CD8-positive, alpha-beta memory T cell (primary cell): ENCODE measurements at regions not wholly inside any gene's neighbourhood (a gene's known extent, or its start where the extent isn't known, plus 50 kb on each side); places are given as distances from the start of the nearest gene placed in this dataset.

Experiments
- CTCF ChIA-PET: fragments of 350-600 bp; sonication (Branson Sonifier 250); formaldehyde crosslinking; loops from one replicate; lab custom pipeline; 2021; ENCODE audit warnings: antibody characterized with exemption; lab: Charles Lee
- POLR2A ChIA-PET: fragments of 350-600 bp; sonication (Branson Sonifier 250); formaldehyde crosslinking; loops from one replicate; lab custom pipeline; 2021; ENCODE audit warnings: antibody characterized with exemption; lab: Charles Lee
- DNase-seq, 5 donors: peaks; one replicate each; pipeline versions ENCODE4 v3.0.0 to v3.0.0-alpha.2; 2020 to 2022; ENCODE audit warnings: mixed read lengths in 1 of 5
- H3K27ac ChIP-seq: one replicate; pipeline ENCODE4 v1.7.0; 2013; ENCODE audit warnings: low read depth, mild to moderate bottlenecking, low read length, moderate library complexity
- H3K27me3 ChIP-seq: 2 replicates; pipeline ENCODE4 v1.7.0; 2013; ENCODE audit warnings: low read length, mild to moderate bottlenecking; ENCODE audit not compliant: insufficient read depth, poor library complexity, severe bottlenecking
- H3K36me3 ChIP-seq: 2 replicates; pipeline ENCODE4 v1.7.0; 2013; ENCODE audit warnings: mild to moderate bottlenecking, low read length, moderate library complexity; ENCODE audit not compliant: insufficient read depth
- H3K4me1 ChIP-seq: 2 replicates; pipeline ENCODE4 v1.7.0; 2013; ENCODE audit warnings: mild to moderate bottlenecking, low read length, moderate library complexity; ENCODE audit not compliant: insufficient read depth
- H3K4me3 ChIP-seq: 2 replicates; pipeline ENCODE4 v1.7.0; 2013; ENCODE audit warnings: mild to moderate bottlenecking, low read length
- H3K9me3 ChIP-seq: 2 replicates; pipeline ENCODE4 v1.7.0; 2013; ENCODE audit warnings: mild to moderate bottlenecking, low read length
- H3K27ac Mint-ChIP-seq, 8 donors: one replicate each; pipeline ENCODE4 v1.8.0; 2020 to 2021; ENCODE audit warnings: mixed read lengths in 8 of 8, mild to moderate bottlenecking in 6 of 8, inconsistent platforms in 3 of 8, moderate library complexity in 3 of 8
- H3K27me3 Mint-ChIP-seq, 2 donors: one replicate each; pipeline ENCODE4 v1.8.0; 2020 to 2021; ENCODE audit warnings: mixed read lengths in 2 of 2, mild to moderate bottlenecking in 1 of 2, moderate library complexity in 1 of 2
- H3K36me3 Mint-ChIP-seq, 3 donors: one replicate each; pipeline ENCODE4 v1.8.0; 2020 to 2021; ENCODE audit warnings: mixed read lengths in 3 of 3, inconsistent platforms in 1 of 3, mild to moderate bottlenecking in 1 of 3
- H3K4me1 Mint-ChIP-seq, 3 donors: one replicate each; pipeline ENCODE4 v1.8.0; 2020 to 2021; ENCODE audit warnings: mixed read lengths in 3 of 3, inconsistent platforms in 1 of 3, mild to moderate bottlenecking in 1 of 3
- H3K4me3 Mint-ChIP-seq, 7 donors: one replicate each; pipeline ENCODE4 v1.8.0; 2020 to 2021; ENCODE audit warnings: mixed read lengths in 7 of 7, mild to moderate bottlenecking in 6 of 7, moderate library complexity in 4 of 7, inconsistent platforms in 2 of 7
- H3K9me3 Mint-ChIP-seq, 5 donors: one replicate each; pipeline ENCODE4 v1.8.0; 2020 to 2022; ENCODE audit warnings: mixed read lengths in 5 of 5, mild to moderate bottlenecking in 3 of 5, moderate library complexity in 2 of 5, inconsistent platforms in 1 of 5

DNA sequence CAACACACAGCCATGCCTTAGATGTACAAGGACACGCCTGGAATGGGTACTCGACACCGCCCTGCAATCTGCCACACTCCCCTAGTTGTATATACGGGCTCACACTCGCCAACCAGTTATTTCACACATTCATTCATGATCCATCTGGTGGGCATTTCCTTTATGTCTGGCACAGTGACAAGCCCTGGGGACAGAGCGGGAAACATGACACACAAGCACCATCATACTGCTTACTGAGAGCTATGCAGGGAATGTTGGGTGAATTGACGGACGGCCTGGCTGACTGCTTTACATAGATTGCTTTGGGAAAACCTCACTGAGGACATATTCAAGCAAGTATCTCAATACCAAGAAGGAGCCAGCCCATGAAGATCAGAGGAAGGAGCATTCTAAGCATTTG, 448.0 kb upstream of the SPRED2 start:
- no peaks in the 10 kb centered on the region for H3K4me1 ChIP-seq
- H3K27me3 Mint-ChIP-seq: no peaks in the 10 kb centered on the region
- no peak for DNase-seq
- no peak overlapping the region for H3K27ac ChIP-seq
- H3K9me3 ChIP-seq: no peaks in the 10 kb centered on the region
- ChIA-PET CTCF (no interaction called here), POLR2A (no interaction called here)
- no peak overlapping the region for H3K4me3 ChIP-seq
- no peak overlapping the region for H3K27ac Mint-ChIP-seq
- no peaks in the 10 kb centered on the region for H3K36me3 Mint-ChIP-seq
- no peaks in the 10 kb centered on the region for H3K9me3 Mint-ChIP-seq
- H3K36me3 ChIP-seq: no peaks in the 10 kb centered on the region
- no peaks in the 10 kb centered on the region for H3K4me1 Mint-ChIP-seq
- H3K27me3 ChIP-seq: no peaks in the 10 kb centered on the region
- no peak overlapping the region for H3K4me3 Mint-ChIP-seq

DNA sequence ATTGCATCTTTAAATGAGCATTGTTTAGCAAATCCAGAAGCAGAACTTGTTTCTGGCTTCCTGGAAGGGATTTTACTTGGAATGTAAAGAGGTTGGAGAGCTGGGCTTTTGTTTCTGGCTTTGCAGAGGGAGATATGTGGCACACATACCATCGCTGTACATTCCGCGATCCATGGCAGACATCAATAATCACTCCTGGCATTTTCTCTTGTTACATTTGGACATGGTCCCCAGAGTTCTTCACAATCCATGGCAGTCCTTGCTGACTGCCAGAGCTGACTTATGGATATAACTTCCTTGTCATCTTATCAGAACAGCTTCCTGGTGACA, 445.6 kb upstream of the SPRED2 start:
- Histone ChIP-seq H3K4me3 (no peak overlapping the region), H3K27ac (no peak overlapping the region), H3K4me1 (no peaks in the 10 kb centered on the region), H3K9me3 (no peaks in the 10 kb centered on the region), H3K27me3 (no peaks in the 10 kb centered on the region), H3K36me3 (no peaks in the 10 kb centered on the region)
- POLR2A ChIA-PET: no interaction called here
- H3K9me3 Mint-ChIP-seq: no peaks in the 10 kb centered on the region
- H3K4me1 Mint-ChIP-seq: no peaks in the 10 kb centered on the region
- no peaks in the 10 kb centered on the region for H3K27me3 Mint-ChIP-seq
- H3K4me3 Mint-ChIP-seq: no peak overlapping the region
- H3K36me3 Mint-ChIP-seq: no peaks in the 10 kb centered on the region
- no peak overlapping the region for H3K27ac Mint-ChIP-seq
- CTCF ChIA-PET: no interaction called here
- no peak for DNase-seq

DNA sequence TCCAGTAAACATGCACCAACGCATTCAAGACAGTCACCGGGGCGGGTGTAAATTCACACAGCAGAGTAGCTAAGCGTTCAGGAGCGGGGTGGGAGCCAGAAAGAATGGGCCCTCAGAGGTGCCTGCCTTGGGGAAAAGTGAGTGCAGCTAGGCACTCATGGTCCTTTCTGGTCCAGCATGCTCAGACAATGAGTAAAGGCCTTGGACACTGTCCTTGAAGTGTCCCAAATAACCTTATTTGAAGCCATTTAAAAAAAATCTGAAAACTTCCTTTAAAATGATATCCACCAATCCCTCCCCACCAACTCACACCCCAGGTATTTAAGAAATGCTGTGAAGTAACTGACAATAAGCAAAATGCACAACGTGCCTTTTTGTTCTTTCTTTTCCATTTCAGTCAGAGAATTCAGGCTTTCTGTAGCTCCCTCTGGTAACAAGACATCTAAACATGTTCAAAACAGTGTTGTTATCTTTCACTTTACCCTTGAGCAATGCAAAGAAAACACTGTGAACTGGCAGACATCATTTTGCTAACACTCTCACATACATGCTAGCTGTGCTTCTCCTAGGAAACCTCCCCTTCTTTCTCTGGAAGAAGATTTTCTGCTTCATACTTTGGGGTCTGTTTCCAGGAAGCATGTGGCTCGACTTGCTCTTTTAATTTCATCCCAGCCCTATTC, 445.1 kb upstream of the SPRED2 start:
- H3K27me3 ChIP-seq: no peaks in the 10 kb centered on the region
- no peaks in the 10 kb centered on the region for H3K27me3 Mint-ChIP-seq
- no peaks in the 10 kb centered on the region for H3K36me3 Mint-ChIP-seq

DNA sequence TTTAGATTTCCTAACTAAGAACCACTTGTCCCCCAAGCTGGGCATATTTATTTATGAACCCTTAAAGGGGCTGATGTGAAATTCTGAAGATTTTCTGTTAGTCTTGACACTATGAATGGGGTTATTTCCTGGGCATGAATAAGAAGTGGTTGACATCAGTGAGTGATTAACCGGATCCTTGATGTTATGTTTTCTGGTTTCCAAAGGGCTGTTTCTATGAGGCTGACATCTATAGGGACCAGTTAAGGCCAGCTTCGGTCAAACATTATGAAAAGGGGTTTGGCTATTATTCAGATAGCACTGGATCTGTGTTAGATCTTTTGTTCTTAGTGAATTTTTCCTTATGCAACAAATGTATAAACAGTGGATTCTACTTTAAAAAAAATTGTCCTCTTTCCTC, 443.7 kb upstream of the SPRED2 start:
- no peaks in the 10 kb centered on the region for H3K9me3 ChIP-seq
- no peak overlapping the region for H3K27ac Mint-ChIP-seq
- H3K4me1 Mint-ChIP-seq: no peaks in the 10 kb centered on the region
- H3K27me3 Mint-ChIP-seq: no peaks in the 10 kb centered on the region
- no peak for DNase-seq
- H3K4me3 ChIP-seq: no peak overlapping the region
- H3K36me3 Mint-ChIP-seq: no peaks in the 10 kb centered on the region
- ChIA-PET CTCF (no interaction called here), POLR2A (no interaction called here)
- H3K9me3 Mint-ChIP-seq: no peaks in the 10 kb centered on the region
- H3K4me1 ChIP-seq: no peaks in the 10 kb centered on the region
- no peak overlapping the region for H3K27ac ChIP-seq
- H3K4me3 Mint-ChIP-seq: no peak overlapping the region
- H3K27me3 ChIP-seq: no peaks in the 10 kb centered on the region
- no peaks in the 10 kb centered on the region for H3K36me3 ChIP-seq

More for the DNA sequence above, 445.1 kb upstream of the SPRED2 start:
- no peak overlapping the region for H3K4me3 ChIP-seq
- no peaks in the 10 kb centered on the region for H3K9me3 Mint-ChIP-seq
- H3K9me3 ChIP-seq: no peaks in the 10 kb centered on the region
- no peaks in the 10 kb centered on the region for H3K4me1 Mint-ChIP-seq
- no peak overlapping the region for H3K27ac ChIP-seq
- H3K27ac Mint-ChIP-seq: no peak overlapping the region
- no peaks in the 10 kb centered on the region for H3K36me3 ChIP-seq
- no peak overlapping the region for H3K4me3 Mint-ChIP-seq
- ChIA-PET CTCF (no interaction called here), POLR2A (no interaction called here)
- no peaks in the 10 kb centered on the region for H3K4me1 ChIP-seq
- DNase-seq: no peak

DNA sequence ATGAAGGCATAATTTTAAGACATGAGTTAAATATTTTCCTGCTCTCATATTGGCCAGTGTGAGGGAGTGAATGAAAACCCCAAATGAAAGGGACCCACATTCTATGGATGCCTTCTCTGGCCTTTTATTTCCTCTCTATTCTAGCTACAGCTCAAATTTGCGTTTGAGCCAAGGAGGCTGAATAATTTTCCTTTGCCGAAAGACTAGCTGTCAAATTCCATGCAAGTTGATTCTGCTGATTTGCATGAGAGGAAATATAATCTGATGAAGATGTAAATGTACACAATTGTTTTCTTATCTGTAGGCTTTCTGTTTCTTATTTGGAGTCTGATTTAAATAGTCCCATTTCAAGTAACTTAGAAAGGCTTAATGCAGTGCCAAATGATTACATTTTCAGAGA, 438.4 kb upstream of the SPRED2 start:
- no peaks in the 10 kb centered on the region for H3K9me3 ChIP-seq
- no peak overlapping the region for H3K27ac Mint-ChIP-seq
- H3K36me3 Mint-ChIP-seq: no peaks in the 10 kb centered on the region
- H3K27me3 ChIP-seq: no peaks in the 10 kb centered on the region
- no peak overlapping the region for H3K4me3 Mint-ChIP-seq
- H3K27ac ChIP-seq: no peak overlapping the region
- H3K9me3 Mint-ChIP-seq: no peaks in the 10 kb centered on the region
- no peaks in the 10 kb centered on the region for H3K4me1 ChIP-seq
- CTCF ChIA-PET: no interaction called here
- POLR2A ChIA-PET: no interaction called here
- peaks cover 0 to 4% of the 10 kb centered on the region in 2 donors for H3K27me3 Mint-ChIP-seq
- no peaks in the 10 kb centered on the region for H3K36me3 ChIP-seq
- H3K4me1 Mint-ChIP-seq: no peaks in the 10 kb centered on the region
- DNase-seq: no peak
- no peak overlapping the region for H3K4me3 ChIP-seq

DNA sequence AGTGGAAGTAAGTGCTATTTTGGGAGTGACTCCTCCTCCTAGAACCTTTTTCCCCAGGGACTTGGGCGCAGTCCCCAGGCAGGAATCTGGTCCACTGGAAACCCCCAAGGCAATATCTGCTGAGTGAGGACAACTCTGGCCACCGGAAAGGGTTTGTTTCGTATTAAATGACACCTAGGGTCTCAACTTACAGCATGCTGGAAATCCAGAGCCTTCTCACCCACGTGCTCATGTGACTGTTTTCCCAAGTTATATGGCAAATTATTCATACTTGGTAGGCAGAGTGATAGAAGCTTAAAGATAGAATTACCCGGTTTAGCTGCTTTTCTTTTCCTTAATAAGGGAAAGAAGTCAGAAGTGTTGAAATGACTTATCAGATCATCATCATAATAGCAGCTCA, 436.9 kb upstream of the SPRED2 start:
- Mint-ChIP-seq H3K27me3 (peaks cover 0 to 4% of the 10 kb centered on the region in 2 donors), H3K4me3 (no peak overlapping the region), H3K36me3 (no peaks in the 10 kb centered on the region), H3K4me1 (no peaks in the 10 kb centered on the region), H3K9me3 (no peaks in the 10 kb centered on the region), H3K27ac (no peak overlapping the region)
- Histone ChIP-seq H3K4me1 (no peaks in the 10 kb centered on the region), H3K36me3 (no peaks in the 10 kb centered on the region), H3K9me3 (no peaks in the 10 kb centered on the region), H3K27ac (no peak overlapping the region), H3K4me3 (no peak overlapping the region), H3K27me3 (no peaks in the 10 kb centered on the region)
- ChIA-PET CTCF (no interaction called here), POLR2A (no interaction called here)
- DNase-seq: no peak

DNA sequence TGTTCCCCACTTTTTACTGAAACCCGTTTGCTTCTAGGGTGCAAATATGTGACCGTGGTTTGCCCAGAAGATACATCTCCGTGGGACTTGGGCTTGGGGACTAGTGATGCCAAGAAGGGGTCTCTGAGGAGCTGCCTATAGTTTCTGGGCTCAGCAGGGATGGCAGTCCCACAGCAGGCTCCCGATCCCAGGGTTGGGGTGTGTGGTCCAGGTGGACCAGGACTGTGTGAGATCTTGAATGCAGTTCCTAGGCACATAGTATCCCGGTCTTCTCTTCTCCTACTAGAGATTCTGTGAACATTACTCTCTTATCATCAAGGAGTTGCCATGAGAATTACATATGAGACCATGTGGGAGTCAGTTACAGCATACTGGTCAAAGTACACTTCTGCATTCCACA, 435.8 kb upstream of the SPRED2 start:
- POLR2A ChIA-PET: no interaction called here
- CTCF ChIA-PET: no interaction called here
- H3K4me1 Mint-ChIP-seq: no peaks in the 10 kb centered on the region

DNA sequence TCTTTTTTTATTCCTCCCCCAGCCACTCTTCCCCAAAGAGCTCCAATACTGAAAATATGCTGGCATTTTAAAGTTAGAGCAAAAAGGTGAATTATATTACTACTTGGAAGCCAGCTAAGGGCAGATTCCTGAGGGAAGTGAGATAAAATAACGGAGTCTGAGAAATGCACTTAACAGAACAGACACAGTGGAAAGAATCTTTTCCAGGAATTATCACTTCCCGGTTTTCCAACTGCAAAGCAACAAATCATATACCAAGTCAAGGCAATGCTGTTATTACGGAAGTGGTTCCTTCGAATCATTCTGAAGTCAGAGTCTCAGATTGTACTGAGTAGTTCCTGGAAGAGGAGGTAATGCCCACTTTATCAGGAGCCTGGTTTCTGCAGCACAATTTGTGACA, 435.0 kb upstream of the SPRED2 start:
- Mint-ChIP-seq H3K4me1 (no peaks in the 10 kb centered on the region), H3K27ac (no peak overlapping the region), H3K4me3 (no peak overlapping the region), H3K9me3 (peaks cover 0 to 2% (median 0%) of the 10 kb centered on the region in 5 donors), H3K36me3 (no peaks in the 10 kb centered on the region), H3K27me3 (peaks cover 0 to 4% of the 10 kb centered on the region in 2 donors)
- H3K36me3 ChIP-seq: no peaks in the 10 kb centered on the region
- CTCF ChIA-PET: no interaction called here
- H3K4me3 ChIP-seq: no peak overlapping the region
- H3K4me1 ChIP-seq: no peaks in the 10 kb centered on the region
- no peak for DNase-seq
- no peaks in the 10 kb centered on the region for H3K9me3 ChIP-seq
- H3K27me3 ChIP-seq: no peaks in the 10 kb centered on the region
- POLR2A ChIA-PET: no interaction called here
- H3K27ac ChIP-seq: no peak overlapping the region

More for the DNA sequence above, 435.8 kb upstream of the SPRED2 start:
- no peak overlapping the region for H3K4me3 Mint-ChIP-seq
- no peak overlapping the region for H3K4me3 ChIP-seq
- H3K36me3 ChIP-seq: no peaks in the 10 kb centered on the region
- no peaks in the 10 kb centered on the region for H3K27me3 ChIP-seq
- H3K27ac Mint-ChIP-seq: no peak overlapping the region
- no peaks in the 10 kb centered on the region for H3K4me1 ChIP-seq
- peaks cover 0 to 4% of the 10 kb centered on the region in 2 donors for H3K27me3 Mint-ChIP-seq
- peaks cover 0 to under 1% (median 0%) of the 10 kb centered on the region in 5 donors for H3K9me3 Mint-ChIP-seq
- H3K36me3 Mint-ChIP-seq: no peaks in the 10 kb centered on the region
- H3K9me3 ChIP-seq: no peaks in the 10 kb centered on the region
- DNase-seq: no peak
- no peak overlapping the region for H3K27ac ChIP-seq
